Neural cell (in vitro differentiated cells): ENCODE measurements at regions not wholly inside any gene's neighbourhood (a gene's known extent, or its start where the extent isn't known, plus 50 kb on each side); places are given as distances from the start of the nearest gene placed in this dataset.

Experiments
- H2AFZ ChIP-seq: fragments of 200-600, 300-800 bp; sonication (generic), shearing (Covaris generic); 2 replicates; pipeline ENCODE4 v1.6.0; 2014; ENCODE audit warnings: low read depth, mild to moderate bottlenecking, antibody characterized with exemption, low read length, moderate library complexity
- H3F3A ChIP-seq: fragments of 200-600 bp; shearing (Covaris generic); 2 replicates; pipeline ENCODE4 v1.6.1; 2016; ENCODE audit warnings: mild to moderate bottlenecking, moderate library complexity, mixed read lengths, antibody characterized with exemption, low read length; ENCODE audit not compliant: insufficient read depth, poor library complexity, severe bottlenecking
- H3K27ac ChIP-seq: fragments of 200-600, 300-800 bp; sonication (generic), shearing (Covaris generic); 2 replicates; pipeline ENCODE4 v1.5.1; 2014; ENCODE audit warnings: mild to moderate bottlenecking, low read length, moderate library complexity
- H3K27me3 ChIP-seq: fragments of 300-800, 200-600 bp; sonication (generic), shearing (Covaris generic); 2 replicates; pipeline ENCODE4 v1.6.0; 2014; ENCODE audit warnings: mild to moderate bottlenecking, low read depth, low read length, moderate library complexity; ENCODE audit not compliant: insufficient read depth
- H3K36me3 ChIP-seq: fragments of 300-800, 200-600 bp; sonication (generic), shearing (Covaris generic); 2 replicates; pipeline ENCODE4 v1.5.1; 2014; ENCODE audit warnings: mild to moderate bottlenecking, antibody characterized with exemption, low read length, moderate library complexity; ENCODE audit not compliant: insufficient read depth
- H3K4me2 ChIP-seq: fragments of 300-800, 200-600 bp; sonication (generic), shearing (Covaris generic); 2 replicates; pipeline ENCODE4 v1.6.0; 2014; ENCODE audit warnings: mild to moderate bottlenecking, low read length
- H3K4me3 ChIP-seq: fragments of 300-800, 200-600 bp; sonication (generic), shearing (Covaris generic); 2 replicates; pipeline ENCODE4 v1.5.1; 2014; ENCODE audit warnings: mild to moderate bottlenecking, low read length, moderate library complexity
- H3K79me2 ChIP-seq: fragments of 200-600 bp; shearing (Covaris generic); replicated peaks from 2 replicates; pipeline ENCODE4 v1.6.0; 2014; ENCODE audit warnings: mild to moderate bottlenecking, low read length, moderate library complexity; ENCODE audit not compliant: insufficient read depth
- H3K9ac ChIP-seq: fragments of 300-800, 200-600 bp; sonication (generic), shearing (Covaris generic); 2 replicates; pipeline ENCODE4 v1.6.1; 2016; ENCODE audit warnings: mild to moderate bottlenecking, low read length, mixed read lengths
- H3K9me2 ChIP-seq: fragments of 200-600 bp; shearing (Covaris generic); 2 replicates; pipeline ENCODE4 v1.6.1; 2016; ENCODE audit warnings: mild to moderate bottlenecking, low read length, mixed read lengths; ENCODE audit not compliant: insufficient read depth
- H3K9me3 ChIP-seq: fragments of 200-600, 300-800 bp; sonication (generic), shearing (Covaris generic); 2 replicates; pipeline ENCODE4 v1.6.1; 2016; ENCODE audit warnings: mild to moderate bottlenecking, mixed run types, low read length, moderate library complexity, mixed read lengths
- H4K20me1 ChIP-seq: fragments of 200-600 bp; shearing (Covaris generic); 2 replicates; pipeline ENCODE4 v1.6.1; 2016; ENCODE audit warnings: mild to moderate bottlenecking, mixed run types; ENCODE audit not compliant: insufficient read depth
- EP300 ChIP-seq: fragments of 450-650 bp; conservative IDR thresholded peaks from 2 replicates; pipeline ENCODE4 v1.6.1; 2014; ENCODE audit warnings: antibody characterized with exemption, mild to moderate bottlenecking, moderate library complexity; ENCODE audit not compliant: poor library complexity, severe bottlenecking
- EZH2 ChIP-seq: fragments of 200-600, 300-800 bp; shearing (Covaris generic), sonication (generic); IDR thresholded peaks from 2 replicates; pipeline ENCODE4 v1.6.1; 2014; ENCODE audit warnings: antibody characterized with exemption, low read length, borderline replicate concordance, mild to moderate bottlenecking; ENCODE audit not compliant: insufficient read depth, poor library complexity, severe bottlenecking
- MXI1 ChIP-seq: fragments of 450-650 bp; conservative IDR thresholded peaks from 2 replicates; pipeline ENCODE4 v1.6.1; 2014; ENCODE audit warnings: antibody characterized with exemption, mild to moderate bottlenecking; ENCODE audit not compliant: poor library complexity, severe bottlenecking
- POLR2AphosphoS5 ChIP-seq: IDR thresholded peaks from 2 replicates; pipeline ENCODE4 v1.6.1; 2012
- RAD21 ChIP-seq: fragments of 450-650 bp; conservative IDR thresholded peaks from 2 replicates; pipeline ENCODE4 v1.6.1; 2014; ENCODE audit warnings: antibody characterized with exemption, mild to moderate bottlenecking, moderate library complexity
- SMC3 ChIP-seq: fragments of 450-650 bp; conservative IDR thresholded peaks from 2 replicates; pipeline ENCODE4 v1.6.1; 2014; ENCODE audit warnings: antibody characterized with exemption, mild to moderate bottlenecking, moderate library complexity; ENCODE audit not compliant: poor library complexity
- TAF1 ChIP-seq: IDR thresholded peaks from 2 replicates; pipeline ENCODE4 v1.6.1; 2012; ENCODE audit warnings: low read depth
- TF ChIP-seq, protein P1 (sequence below): IDR thresholded peaks from 2 replicates; pipeline ENCODE4 v1.6.1; 2012; ENCODE audit warnings: borderline replicate concordance
- TF ChIP-seq, protein P2 (sequence below): fragments of 450-650 bp; IDR thresholded peaks from 2 replicates; pipeline ENCODE4 v1.5.1; 2014; ENCODE audit warnings: antibody characterized with exemption, mild to moderate bottlenecking, moderate library complexity; ENCODE audit not compliant: poor library complexity, severe bottlenecking

DNA sequence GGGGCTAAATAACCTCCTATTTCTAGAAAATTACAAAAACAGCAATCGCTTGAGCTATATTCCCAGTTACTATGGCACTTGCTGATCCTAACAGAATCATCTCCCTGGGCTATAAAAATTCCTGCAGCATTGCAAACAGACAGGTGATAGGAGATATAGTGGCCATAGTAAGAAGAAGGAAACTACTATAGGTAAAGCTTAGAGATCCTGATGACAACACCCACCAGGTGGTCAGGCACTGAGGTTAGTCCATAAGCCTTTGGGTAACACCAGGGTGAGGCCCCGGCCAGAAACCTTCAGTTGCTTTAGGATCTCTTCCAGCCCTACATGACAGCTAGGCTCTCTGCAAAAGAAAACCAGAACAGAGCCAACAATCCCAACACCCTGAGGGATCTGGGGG lies 197.9 kb upstream of the PPP1R2C start:
- H4K20me1 ChIP-seq = no peaks in the 10 kb centered on the region
- H3K9ac ChIP-seq = no peak overlapping the region
- no peaks in the 10 kb centered on the region for H3K36me3 ChIP-seq
- no peak for TF ChIP-seq POLR2AphosphoS5
- TF ChIP-seq MXI1 = no peak
- TF ChIP-seq EP300 = no peak
- TF ChIP-seq, protein P1, sequence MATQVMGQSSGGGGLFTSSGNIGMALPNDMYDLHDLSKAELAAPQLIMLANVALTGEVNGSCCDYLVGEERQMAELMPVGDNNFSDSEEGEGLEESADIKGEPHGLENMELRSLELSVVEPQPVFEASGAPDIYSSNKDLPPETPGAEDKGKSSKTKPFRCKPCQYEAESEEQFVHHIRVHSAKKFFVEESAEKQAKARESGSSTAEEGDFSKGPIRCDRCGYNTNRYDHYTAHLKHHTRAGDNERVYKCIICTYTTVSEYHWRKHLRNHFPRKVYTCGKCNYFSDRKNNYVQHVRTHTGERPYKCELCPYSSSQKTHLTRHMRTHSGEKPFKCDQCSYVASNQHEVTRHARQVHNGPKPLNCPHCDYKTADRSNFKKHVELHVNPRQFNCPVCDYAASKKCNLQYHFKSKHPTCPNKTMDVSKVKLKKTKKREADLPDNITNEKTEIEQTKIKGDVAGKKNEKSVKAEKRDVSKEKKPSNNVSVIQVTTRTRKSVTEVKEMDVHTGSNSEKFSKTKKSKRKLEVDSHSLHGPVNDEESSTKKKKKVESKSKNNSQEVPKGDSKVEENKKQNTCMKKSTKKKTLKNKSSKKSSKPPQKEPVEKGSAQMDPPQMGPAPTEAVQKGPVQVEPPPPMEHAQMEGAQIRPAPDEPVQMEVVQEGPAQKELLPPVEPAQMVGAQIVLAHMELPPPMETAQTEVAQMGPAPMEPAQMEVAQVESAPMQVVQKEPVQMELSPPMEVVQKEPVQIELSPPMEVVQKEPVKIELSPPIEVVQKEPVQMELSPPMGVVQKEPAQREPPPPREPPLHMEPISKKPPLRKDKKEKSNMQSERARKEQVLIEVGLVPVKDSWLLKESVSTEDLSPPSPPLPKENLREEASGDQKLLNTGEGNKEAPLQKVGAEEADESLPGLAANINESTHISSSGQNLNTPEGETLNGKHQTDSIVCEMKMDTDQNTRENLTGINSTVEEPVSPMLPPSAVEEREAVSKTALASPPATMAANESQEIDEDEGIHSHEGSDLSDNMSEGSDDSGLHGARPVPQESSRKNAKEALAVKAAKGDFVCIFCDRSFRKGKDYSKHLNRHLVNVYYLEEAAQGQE = no peak
- H3K9me3 ChIP-seq = no peaks in the 10 kb centered on the region
- H3K9me2 ChIP-seq = no peaks in the 10 kb centered on the region
- no peak overlapping the region for H3K4me2 ChIP-seq
- no peaks in the 10 kb centered on the region for H3K27me3 ChIP-seq
- no peak overlapping the region for H3K4me3 ChIP-seq
- no peak overlapping the region for H2AFZ ChIP-seq
- H3K27ac ChIP-seq = no peak overlapping the region
- no peaks in the 10 kb centered on the region for H3K79me2 ChIP-seq
- no peaks in the 10 kb centered on the region for H3F3A ChIP-seq

DNA sequence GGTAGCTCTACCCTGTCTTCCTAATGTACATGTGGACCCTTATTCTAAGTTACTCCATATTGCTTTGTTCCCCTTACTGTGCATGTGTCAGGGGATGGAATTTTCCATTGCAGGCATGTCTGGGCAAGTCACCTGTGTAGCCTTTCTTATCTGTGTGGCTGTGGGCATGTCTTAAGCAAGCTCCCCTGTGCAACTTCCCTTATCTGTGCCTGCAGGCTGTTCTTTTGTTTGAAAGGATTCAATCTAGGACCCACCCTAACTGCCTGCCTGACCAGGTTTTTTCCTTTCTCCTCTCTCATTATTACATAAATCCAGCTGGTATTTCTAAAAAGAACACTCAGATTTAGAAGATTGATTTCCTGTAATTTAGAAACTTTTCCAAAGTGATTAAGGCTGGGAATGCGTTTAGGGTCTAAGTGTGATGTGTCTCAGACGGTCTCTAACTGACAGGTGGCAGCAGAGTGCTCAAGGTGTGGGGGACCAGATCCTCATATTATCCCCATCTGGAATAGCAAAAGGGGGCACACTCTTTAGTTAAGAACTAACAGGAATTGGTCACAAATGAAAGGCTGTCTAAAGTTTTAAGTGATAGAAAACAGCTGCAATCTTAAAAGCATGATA lies 198.9 kb upstream of the PPP1R2C start:
- no peaks in the 10 kb centered on the region for H3F3A ChIP-seq
- TF ChIP-seq, protein P2, sequence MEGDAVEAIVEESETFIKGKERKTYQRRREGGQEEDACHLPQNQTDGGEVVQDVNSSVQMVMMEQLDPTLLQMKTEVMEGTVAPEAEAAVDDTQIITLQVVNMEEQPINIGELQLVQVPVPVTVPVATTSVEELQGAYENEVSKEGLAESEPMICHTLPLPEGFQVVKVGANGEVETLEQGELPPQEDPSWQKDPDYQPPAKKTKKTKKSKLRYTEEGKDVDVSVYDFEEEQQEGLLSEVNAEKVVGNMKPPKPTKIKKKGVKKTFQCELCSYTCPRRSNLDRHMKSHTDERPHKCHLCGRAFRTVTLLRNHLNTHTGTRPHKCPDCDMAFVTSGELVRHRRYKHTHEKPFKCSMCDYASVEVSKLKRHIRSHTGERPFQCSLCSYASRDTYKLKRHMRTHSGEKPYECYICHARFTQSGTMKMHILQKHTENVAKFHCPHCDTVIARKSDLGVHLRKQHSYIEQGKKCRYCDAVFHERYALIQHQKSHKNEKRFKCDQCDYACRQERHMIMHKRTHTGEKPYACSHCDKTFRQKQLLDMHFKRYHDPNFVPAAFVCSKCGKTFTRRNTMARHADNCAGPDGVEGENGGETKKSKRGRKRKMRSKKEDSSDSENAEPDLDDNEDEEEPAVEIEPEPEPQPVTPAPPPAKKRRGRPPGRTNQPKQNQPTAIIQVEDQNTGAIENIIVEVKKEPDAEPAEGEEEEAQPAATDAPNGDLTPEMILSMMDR = no peak
- TF ChIP-seq RAD21 = no peak
- H3K4me3 ChIP-seq = no peak overlapping the region
- H4K20me1 ChIP-seq = no peaks in the 10 kb centered on the region
- no peaks in the 10 kb centered on the region for H3K36me3 ChIP-seq
- H3K9ac ChIP-seq = no peak overlapping the region
- no peak overlapping the region for H3K4me2 ChIP-seq
- no peak overlapping the region for H2AFZ ChIP-seq
- no peaks in the 10 kb centered on the region for H3K9me3 ChIP-seq
- no peaks in the 10 kb centered on the region for H3K79me2 ChIP-seq
- H3K9me2 ChIP-seq = no peaks in the 10 kb centered on the region
- H3K27ac ChIP-seq = no peak overlapping the region
- no peaks in the 10 kb centered on the region for H3K27me3 ChIP-seq

DNA sequence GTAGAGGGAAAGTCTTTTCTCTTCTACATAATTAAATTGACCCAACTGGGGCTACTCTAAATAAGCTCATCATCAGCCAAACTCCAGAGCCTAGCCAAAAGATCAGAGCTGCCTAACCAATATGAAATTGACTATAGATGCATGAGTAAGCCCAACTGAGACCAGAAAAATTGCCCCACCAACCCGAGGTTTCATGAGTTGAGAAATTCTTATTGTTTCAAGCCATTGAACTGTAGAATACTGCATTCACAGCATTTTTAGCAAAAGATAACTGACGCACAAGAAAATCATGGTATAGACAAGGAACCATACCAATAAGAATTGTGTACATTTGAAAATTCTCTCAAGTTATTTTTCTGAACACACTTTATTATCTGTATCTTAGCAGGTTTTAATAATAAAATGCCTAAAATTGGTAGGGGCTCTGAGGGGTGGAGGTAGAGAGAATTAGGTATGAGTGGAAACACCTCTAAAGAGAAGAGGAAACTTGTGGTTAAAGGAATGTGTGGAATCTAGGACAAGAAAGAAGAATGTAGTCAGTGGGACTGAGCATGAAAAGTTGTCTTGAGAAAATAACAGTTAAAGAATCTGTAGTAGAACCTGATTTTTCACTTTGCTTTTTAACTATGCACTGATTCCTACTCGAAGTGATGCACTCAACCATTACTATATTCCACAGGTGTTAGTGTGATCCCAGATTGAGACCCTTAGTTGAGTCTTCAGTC lies 200.9 kb upstream of the PPP1R2C start:
- H2AFZ ChIP-seq = no peak overlapping the region

More for the DNA sequence above, 200.9 kb upstream of the PPP1R2C start:
- Histone ChIP-seq H3K27ac (no peak overlapping the region), H3K4me3 (no peak overlapping the region), H3K36me3 (no peaks in the 10 kb centered on the region), H3K9me2 (no peaks in the 10 kb centered on the region), H3F3A (no peaks in the 10 kb centered on the region), H4K20me1 (no peaks in the 10 kb centered on the region), H3K4me2 (no peak overlapping the region), H3K9ac (no peak overlapping the region), H3K79me2 (no peaks in the 10 kb centered on the region), H3K27me3 (no peaks in the 10 kb centered on the region), H3K9me3 (no peaks in the 10 kb centered on the region)
- TF ChIP-seq, protein P2 = no peak
- no peak for TF ChIP-seq TAF1
- no peak for TF ChIP-seq RAD21
- no peak for TF ChIP-seq POLR2AphosphoS5
- TF ChIP-seq EP300 = no peak
- no peak for TF ChIP-seq MXI1
- no peak for TF ChIP-seq EZH2
- TF ChIP-seq, protein P1 = no peak
- TF ChIP-seq SMC3 = no peak
